H1 (cell line): ENCODE measurements at regions not wholly inside any gene's neighbourhood (a gene's known extent, or its start where the extent isn't known, plus 50 kb on each side); places are given as distances from the start of the nearest gene placed in this dataset.

ENCODE experiments used
- CTCF ChIA-PET: fragments of 300-600 bp; sonication (Branson Sonifier 250); formaldehyde crosslinking; loops from one replicate; lab custom pipeline; 2021; ENCODE audit not compliant: partially characterized antibody; lab: Charles Lee
- POLR2A ChIA-PET: fragments of 300-600 bp; sonication (Branson Sonifier 250); formaldehyde crosslinking; loops from one replicate; lab custom pipeline; 2021; ENCODE audit warnings: inconsistent platforms; ENCODE audit not compliant: partially characterized antibody; lab: Charles Lee
- DNase-seq, 2 experiments: peaks; one replicate each; pipeline versions ENCODE4 v3.0.0 to v3.0.0-alpha.2; 2010 to 2022; ENCODE audit warnings: low spot score in 2 of 2, low read depth in 1 of 2, mixed read lengths in 1 of 2
- FAIRE-seq: peaks from 2 replicates; lab custom pipeline; 2011; peaks lifted over from hg19 to GRCh38; lab: Jason Lieb, UNC
- H2AFZ ChIP-seq: 2 replicates; pipeline ENCODE4 v1.8.1; 2012; ENCODE audit warnings: low read length, inconsistent platforms
- H2AK5ac ChIP-seq: 2 replicates; pipeline ENCODE4 v1.6.1; 2013; ENCODE audit warnings: low read depth, low read length
- H2BK120ac ChIP-seq: replicated peaks from 2 replicates; pipeline ENCODE3; 2013; ENCODE audit warnings: low read depth, low read length, inconsistent platforms
- H2BK12ac ChIP-seq: 2 replicates; pipeline ENCODE4 v1.6.1; 2013; ENCODE audit warnings: low read depth, low read length
- H2BK15ac ChIP-seq: 2 replicates; pipeline ENCODE4 v1.6.1; 2013; ENCODE audit warnings: low read length
- H2BK20ac ChIP-seq: 2 replicates; pipeline ENCODE4 v1.6.1; 2013; ENCODE audit warnings: low read length
- H2BK5ac ChIP-seq: 2 replicates; pipeline ENCODE4 v1.6.1; 2013; ENCODE audit warnings: low read depth, low read length
- H3K14ac ChIP-seq: 2 replicates; pipeline ENCODE4 v1.6.1; 2013; ENCODE audit warnings: inconsistent platforms; ENCODE audit not compliant: insufficient read length
- H3K18ac ChIP-seq: 2 replicates; pipeline ENCODE4 v1.6.1; 2013; ENCODE audit warnings: low read length; ENCODE audit errors: extremely low read depth
- H3K23ac ChIP-seq: 2 replicates; pipeline ENCODE4 v1.6.1; 2013; ENCODE audit warnings: inconsistent platforms; ENCODE audit not compliant: insufficient read length
- H3K23me2 ChIP-seq: 2 replicates; pipeline ENCODE4 v1.6.1; 2013; ENCODE audit warnings: low read depth, low read length
- H3K27ac ChIP-seq: 2 replicates; pipeline ENCODE4 v1.6.1; 2011; ENCODE audit warnings: low read depth, low read length, inconsistent platforms
- H3K27me3 ChIP-seq, 4 experiments: replicated peaks in 1 of 4; 1 replicate in 1 of 4; 2 replicates in 3 of 4; pipeline versions ENCODE4 v1.6.1 to v1.8.1; 2011 to 2013; ENCODE audit warnings: low read length in 3 of 4, mild to moderate bottlenecking in 3 of 4, inconsistent platforms in 2 of 4, mixed read lengths in 2 of 4, moderate library complexity in 1 of 4; ENCODE audit not compliant: control insufficient read depth in 3 of 4, insufficient read depth in 3 of 4; ENCODE audit errors: extremely low read depth in 1 of 4
- H3K36me3 ChIP-seq, 4 experiments: 2 replicates each; pipeline versions ENCODE4 v1.6.1 to v1.8.1; 2011 to 2013; ENCODE audit warnings: mild to moderate bottlenecking in 4 of 4, low read length in 3 of 4, moderate library complexity in 2 of 4, control low read depth in 1 of 4, inconsistent platforms in 1 of 4; ENCODE audit not compliant: insufficient read depth in 4 of 4, control insufficient read depth in 2 of 4
- H3K4ac ChIP-seq: replicated peaks from 2 replicates; pipeline ENCODE3; 2013; ENCODE audit warnings: low read length, low read depth, mixed read lengths, inconsistent platforms; ENCODE audit not compliant: insufficient read length
- H3K4me1 ChIP-seq, 4 experiments: replicated peaks in 1 of 4; 1 replicate in 1 of 4; 2 replicates in 3 of 4; pipeline versions ENCODE4 v1.6.1 to v1.8.1; 2011 to 2013; ENCODE audit warnings: low read length in 3 of 4, inconsistent platforms in 2 of 4, mixed read lengths in 1 of 4; ENCODE audit not compliant: insufficient read depth in 4 of 4, control insufficient read depth in 3 of 4
- H3K4me2 ChIP-seq, 2 experiments: 2 replicates each; pipeline versions ENCODE4 v1.6.1 to v1.8.1; 2011 to 2013; ENCODE audit warnings: low read depth in 2 of 2, low read length in 2 of 2, control low read depth in 1 of 2, inconsistent platforms in 1 of 2, mild to moderate bottlenecking in 1 of 2; ENCODE audit not compliant: insufficient read depth in 1 of 2
- H3K4me3 ChIP-seq, 4 experiments: fragments of 200-600, 300-600 bp in 1 of 4; sonication (generic), shearing (Covaris generic), sonication (Bioruptor Twin) in 1 of 4; 2 replicates each; pipeline versions ENCODE4 v1.5.1 to v1.8.1; 2011 to 2016; ENCODE audit warnings: low read length in 4 of 4, low read depth in 3 of 4, control low read depth in 2 of 4, inconsistent platforms in 2 of 4, mild to moderate bottlenecking in 2 of 4, mixed read lengths in 1 of 4, moderate library complexity in 1 of 4; ENCODE audit not compliant: insufficient read depth in 2 of 4; ENCODE audit errors: extremely low read depth in 1 of 4
- H3K56ac ChIP-seq: replicated peaks from 2 replicates; pipeline ENCODE3; 2013; ENCODE audit warnings: low read depth, mild to moderate bottlenecking, mixed read lengths, low read length, inconsistent platforms; ENCODE audit not compliant: insufficient read length
- H3K79me1 ChIP-seq: 2 replicates; pipeline ENCODE4 v1.6.1; 2013; ENCODE audit warnings: low read depth, low read length, control low read depth
- H3K79me2 ChIP-seq, 2 experiments: 2 replicates each; pipeline versions ENCODE4 v1.6.1 to v1.8.1; 2012 to 2013; ENCODE audit warnings: low read length in 2 of 2, mild to moderate bottlenecking in 2 of 2, inconsistent platforms in 1 of 2; ENCODE audit not compliant: insufficient read depth in 2 of 2, control insufficient read depth in 1 of 2
- H3K9ac ChIP-seq, 4 experiments: replicated peaks in 1 of 4; 1 replicate in 1 of 4; 2 replicates in 3 of 4; pipeline versions ENCODE4 v1.6.1 to v1.8.1; 2011 to 2013; ENCODE audit warnings: low read depth in 3 of 4, low read length in 3 of 4, control low read depth in 2 of 4, mild to moderate bottlenecking in 2 of 4, moderate library complexity in 2 of 4, inconsistent platforms in 1 of 4; ENCODE audit errors: extremely low read depth in 1 of 4
- H3K9me3 ChIP-seq, 2 experiments: 2 replicates each; pipeline versions ENCODE4 v1.6.1 to v1.8.1; 2012 to 2013; ENCODE audit warnings: mild to moderate bottlenecking in 2 of 2, moderate library complexity in 2 of 2, control low read depth in 1 of 2, inconsistent platforms in 1 of 2, low read depth in 1 of 2, low read length in 1 of 2, mixed read lengths in 1 of 2; ENCODE audit not compliant: insufficient read depth in 2 of 2
- H4K20me1 ChIP-seq, 2 experiments: replicated peaks in 1 of 2; 2 replicates each; pipeline versions ENCODE3 to v1.8.1; 2011 to 2013; ENCODE audit warnings: inconsistent platforms in 2 of 2, low read length in 2 of 2, mild to moderate bottlenecking in 1 of 2; ENCODE audit not compliant: insufficient read depth in 2 of 2, control insufficient read depth in 1 of 2
- H4K5ac ChIP-seq: 2 replicates; pipeline ENCODE4 v1.6.1; 2013; ENCODE audit warnings: low read length, low read depth, mixed read lengths, inconsistent platforms; ENCODE audit not compliant: insufficient read length
- H4K8ac ChIP-seq: 2 replicates; pipeline ENCODE4 v1.8.0; 2013; ENCODE audit warnings: mild to moderate bottlenecking, moderate library complexity, low read length, inconsistent platforms; ENCODE audit not compliant: insufficient read depth; ENCODE audit errors: extremely low read depth
- H4K91ac ChIP-seq: replicated peaks from 2 replicates; pipeline ENCODE3; 2013; ENCODE audit warnings: low read length, mixed read lengths, inconsistent platforms; ENCODE audit not compliant: insufficient read length
- EP300 ChIP-seq, 2 experiments: IDR thresholded peaks; 1 replicate in 1 of 2; 2 replicates in 1 of 2; pipeline ENCODE4 v1.6.1; 2011 to 2012; ENCODE audit warnings: low read depth in 2 of 2, low read length in 2 of 2, mild to moderate bottlenecking in 2 of 2, borderline replicate concordance in 1 of 2, inconsistent platforms in 1 of 2, moderate library complexity in 1 of 2
- NANOG ChIP-seq: IDR thresholded peaks from 2 replicates; pipeline ENCODE4 v1.6.1; 2011; ENCODE audit warnings: low read length, low read depth, mild to moderate bottlenecking, inconsistent platforms; ENCODE audit not compliant: insufficient read depth, poor library complexity, severe bottlenecking
- POLR2AphosphoS5 ChIP-seq: IDR thresholded peaks from 2 replicates; pipeline ENCODE4 v1.6.1; 2011; ENCODE audit warnings: low read depth, low read length
- RXRA ChIP-seq: IDR thresholded peaks from 2 replicates; pipeline ENCODE4 v1.6.1; 2011; ENCODE audit warnings: low read depth, mild to moderate bottlenecking, low read length, moderate library complexity; ENCODE audit not compliant: insufficient read depth
- SIX5 ChIP-seq: IDR thresholded peaks from 2 replicates; pipeline ENCODE4 v1.6.1; 2011; ENCODE audit warnings: mild to moderate bottlenecking, low read depth, low read length
- SP4 ChIP-seq: IDR thresholded peaks from 2 replicates; pipeline ENCODE4 v1.6.1; 2012; ENCODE audit warnings: low read length, inconsistent platforms
- TAF7 ChIP-seq: optimal IDR thresholded peaks from 2 replicates; pipeline ENCODE3; 2011; ENCODE audit warnings: low read depth, mild to moderate bottlenecking, inconsistent platforms, low read length, moderate library complexity, borderline replicate concordance
- WGBS, 2 experiments: shearing (Covaris generic) in 1 of 2; methylation state at CpG; one replicate each; pipeline versions ENCODE4 v1.1.6 to v1.1.7; 2013 to 2015; ENCODE audit warnings: low lambda C conversion rate in 2 of 2, mixed read lengths in 2 of 2, inconsistent platforms in 1 of 2, low coverage in 1 of 2, missing lambda C conversion rate in 1 of 2; ENCODE audit not compliant: insufficient replicate concordance in 2 of 2, insufficient coverage in 1 of 2, insufficient read length in 1 of 2; ENCODE audit errors: extremely low coverage in 1 of 2, missing lambda C conversion rate in 1 of 2; 5-methylcytosine and 5-hydroxymethylcytosine counted together
- TF ChIP-seq, protein P1 (sequence below): IDR thresholded peaks from 2 replicates; pipeline ENCODE4 v1.6.1; 2012; ENCODE audit warnings: inconsistent platforms
- TF ChIP-seq, protein P2 (sequence below): IDR thresholded peaks from 2 replicates; pipeline ENCODE4 v1.6.1; 2012; ENCODE audit warnings: low read length, inconsistent platforms

DNA sequence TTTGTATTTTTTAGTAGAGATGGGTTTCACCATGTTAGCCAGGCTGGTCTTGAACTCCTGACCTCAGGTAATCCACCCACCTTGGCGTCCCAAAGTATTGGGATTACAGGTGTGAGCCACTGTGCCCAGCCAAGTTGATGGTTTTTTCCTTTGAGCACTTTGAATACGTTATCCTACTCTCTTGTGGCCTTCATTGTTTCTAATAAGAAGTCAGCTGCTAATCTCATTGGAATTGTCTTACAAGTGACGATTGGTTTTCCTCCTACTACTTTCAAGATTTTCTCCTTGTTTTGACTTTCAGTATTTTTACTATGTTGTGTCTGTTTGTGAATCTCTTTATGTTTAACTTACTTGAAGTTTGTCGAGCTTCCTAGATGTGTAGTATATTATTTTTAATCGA lies 88.5 kb downstream of the TMEM200C start:
- H3K27ac ChIP-seq, result no peak overlapping the region
- no peak overlapping the region for H2BK15ac ChIP-seq
- H3K4me2 ChIP-seq, result no peak overlapping the region
- no peak overlapping the region for H4K8ac ChIP-seq
- no peak overlapping the region for H2BK120ac ChIP-seq
- H3K56ac ChIP-seq, result no peak overlapping the region
- H2BK5ac ChIP-seq, result no peak overlapping the region
- peaks cover 0 to 3% (median 0%) of the 10 kb centered on the region in 4 experiments; a peak in 1 of 8 replicates for H3K36me3 ChIP-seq
- no peak for FAIRE-seq
- H3K14ac ChIP-seq, result no peak overlapping the region
- no peaks in the 10 kb centered on the region for H3K79me1 ChIP-seq
- WGBS, 2 experiments, result 92% methylated on average over 5 of the region's 5 CpGs; no CpG with 5 or more reads in 1 of the 2 experiments
- H3K9me3 ChIP-seq, result peaks cover 18 to 35% of the 10 kb centered on the region in 2 experiments
- ChIA-PET CTCF (interaction anchor here (0.6 kb wide), 1 partner anchor 140 kb away, joined by 3 read pairs; no protein-coding TSS in a partner anchor), POLR2A (no interaction called here)
- no peak overlapping the region for H3K18ac ChIP-seq
- H3K79me2 ChIP-seq, result no peaks in the 10 kb centered on the region
- no peak overlapping the region for H3K4me3 ChIP-seq
- H3K23ac ChIP-seq, result no peak overlapping the region
- no peaks in the 10 kb centered on the region for H4K20me1 ChIP-seq
- no peak overlapping the region for H4K5ac ChIP-seq
- H3K23me2 ChIP-seq, result no peaks in the 10 kb centered on the region
- no peak overlapping the region for H2AK5ac ChIP-seq
- no peak overlapping the region for H4K91ac ChIP-seq
- no peaks in the 10 kb centered on the region for H3K4me1 ChIP-seq
- no peak overlapping the region for H2BK20ac ChIP-seq
- no peak for DNase-seq
- no peak overlapping the region for H3K4ac ChIP-seq
- H3K27me3 ChIP-seq, result no peaks in the 10 kb centered on the region
- no peak overlapping the region for H2BK12ac ChIP-seq
- H2AFZ ChIP-seq, result no peak overlapping the region
- no peak overlapping the region for H3K9ac ChIP-seq
- TF ChIP-seq POLR2AphosphoS5 (no peak), EP300 (IDR thresholded peaks at IDR 0.05; ENCODE audit: borderline replicate concordance in 1 of 2, low read depth in 2 of 2, low read length in 2 of 2) (no peak), SIX5 (no peak), TAF7 (no peak), RXRA (no peak), SP4 (no peak), NANOG (no peak)
- TF ChIP-seq, protein P1, sequence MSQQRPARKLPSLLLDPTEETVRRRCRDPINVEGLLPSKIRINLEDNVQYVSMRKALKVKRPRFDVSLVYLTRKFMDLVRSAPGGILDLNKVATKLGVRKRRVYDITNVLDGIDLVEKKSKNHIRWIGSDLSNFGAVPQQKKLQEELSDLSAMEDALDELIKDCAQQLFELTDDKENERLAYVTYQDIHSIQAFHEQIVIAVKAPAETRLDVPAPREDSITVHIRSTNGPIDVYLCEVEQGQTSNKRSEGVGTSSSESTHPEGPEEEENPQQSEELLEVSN, result no peak
- TF ChIP-seq, protein P2, sequence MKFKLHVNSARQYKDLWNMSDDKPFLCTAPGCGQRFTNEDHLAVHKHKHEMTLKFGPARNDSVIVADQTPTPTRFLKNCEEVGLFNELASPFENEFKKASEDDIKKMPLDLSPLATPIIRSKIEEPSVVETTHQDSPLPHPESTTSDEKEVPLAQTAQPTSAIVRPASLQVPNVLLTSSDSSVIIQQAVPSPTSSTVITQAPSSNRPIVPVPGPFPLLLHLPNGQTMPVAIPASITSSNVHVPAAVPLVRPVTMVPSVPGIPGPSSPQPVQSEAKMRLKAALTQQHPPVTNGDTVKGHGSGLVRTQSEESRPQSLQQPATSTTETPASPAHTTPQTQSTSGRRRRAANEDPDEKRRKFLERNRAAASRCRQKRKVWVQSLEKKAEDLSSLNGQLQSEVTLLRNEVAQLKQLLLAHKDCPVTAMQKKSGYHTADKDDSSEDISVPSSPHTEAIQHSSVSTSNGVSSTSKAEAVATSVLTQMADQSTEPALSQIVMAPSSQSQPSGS, result no peak
